Fibroblast of pulmonary artery (primary cell): ENCODE measurements at regions not wholly inside any gene's neighbourhood (a gene's known extent, or its start where the extent isn't known, plus 50 kb on each side); places are given as distances from the start of the nearest gene placed in this dataset.
"Not testable (repeated sequence)": the region's sequence is repeated elsewhere in the genome, so short reads cannot be mapped to it uniquely, and the experiment has no call there.

ENCODE experiments used
- DNase-seq: peaks from one replicate; pipeline ENCODE4 v3.0.0-alpha.2; 2010; ENCODE audit warnings: low read depth
- H3K4me3 ChIP-seq: replicated peaks from 2 replicates; pipeline ENCODE4 v1.5.1; 2011; ENCODE audit warnings: low read depth, mild to moderate bottlenecking, control low read depth, low read length, moderate library complexity
- CTCF ChIP-seq: IDR thresholded peaks from 2 replicates; pipeline ENCODE4 v1.5.1; 2011; ENCODE audit warnings: mild to moderate bottlenecking, control low read depth, low read length, inconsistent platforms; ENCODE audit errors: missing control alignments

GRCh38 chr3:13140596-13140995, 67.4 kb upstream of the IQSEC1 start:
- no peak overlapping the region for H3K4me3 ChIP-seq
- no peak for DNase-seq
- TF ChIP-seq CTCF = no peak

GRCh38 chr3:13139471-13140065, 66.3 kb upstream of the IQSEC1 start:
- H3K4me3 ChIP-seq = no peak overlapping the region
- DNase-seq = no peak
- no peak for TF ChIP-seq CTCF

GRCh38 chr3:13138833-13139145, 65.6 kb upstream of the IQSEC1 start:
- TF ChIP-seq CTCF = no peak
- no peak overlapping the region for H3K4me3 ChIP-seq
- no peak for DNase-seq

- H3K4me3 ChIP-seq = no peak overlapping the region
- no peak for TF ChIP-seq CTCF
Observed at GRCh38 chr3:13137941-13138832, 65.0 kb upstream of the IQSEC1 start.

GRCh38 chr3:13136848-13137247, 63.6 kb upstream of the IQSEC1 start:
- DNase-seq, H3K4me3 ChIP-seq: not testable (repeated sequence)

More at GRCh38 chr3:13137941-13138832, 65.0 kb upstream of the IQSEC1 start:
- DNase-seq = no peak

GRCh38 chr3:13136426-13136825, 63.2 kb upstream of the IQSEC1 start:
- no peak for TF ChIP-seq CTCF
- no peak overlapping the region for H3K4me3 ChIP-seq
- no peak for DNase-seq

- TF ChIP-seq CTCF = no peak
- DNase-seq = no peak
- H3K4me3 ChIP-seq = no peak overlapping the region
Observed at GRCh38 chr3:13135811-13136321, 62.6 kb upstream of the IQSEC1 start.
